Colonic mucosa (tissue), 4 donors: ENCODE measurements at regions not wholly inside any gene's neighbourhood (a gene's known extent, or its start where the extent isn't known, plus 50 kb on each side); places are given as distances from the start of the nearest gene placed in this dataset.

Experiments used
- DNase-seq: peaks from one replicate; pipeline ENCODE4 v3.0.0-alpha.2; 2020
- H3K27ac ChIP-seq: fragments of 200-600 bp; one replicate; pipeline ENCODE4 v1.8.0; 2021
- H3K27me3 ChIP-seq: fragments of 200-600 bp; one replicate; pipeline ENCODE4 v1.8.0; 2021
- H3K36me3 ChIP-seq: fragments of 200-600 bp; one replicate; pipeline ENCODE4 v1.8.0; 2021
- H3K4me1 ChIP-seq: fragments of 200-600 bp; one replicate; pipeline ENCODE4 v1.8.0; 2021; ENCODE audit warnings: mild to moderate bottlenecking
- H3K4me3 ChIP-seq: fragments of 200-600 bp; one replicate; pipeline ENCODE4 v1.8.0; 2021
- H3K9ac ChIP-seq, 2 donors: one replicate each; pipeline ENCODE4 v1.7.0; 2013; ENCODE audit warnings: control low read depth in 2 of 2, low read depth in 2 of 2, low read length in 2 of 2
- H3K9me3 ChIP-seq: fragments of 200-600 bp; one replicate; pipeline ENCODE4 v1.8.0; 2021
- CTCF ChIP-seq: fragments of 200-600 bp; IDR thresholded peaks from one replicate; pipeline ENCODE4 v1.8.0; 2022; ENCODE audit warnings: antibody characterized with exemption, mild to moderate bottlenecking
- intact Hi-C: fragments of 100-400 bp; cut with DNase I; formaldehyde crosslinking; loops from one replicate; pipeline ENCODE4 v1.14.1; 2022
- donor health status: healthy.
- donor health status: DM: no; HTN: no; CAD: no.
- donor health status: DM: no; HTN: no; CAD: no.

- no peaks in the 10 kb centered on the region for H3K9me3 ChIP-seq
- H3K36me3 ChIP-seq = no peaks in the 10 kb centered on the region
- no peak overlapping the region for H3K27ac ChIP-seq
- intact Hi-C loops = no loop called here
- H3K4me3 ChIP-seq = no peak overlapping the region
- TF ChIP-seq CTCF = no peak
- DNase-seq = no peak
- H3K4me1 ChIP-seq = no peaks in the 10 kb centered on the region
- H3K9ac ChIP-seq = no peak overlapping the region
- H3K27me3 ChIP-seq = no peaks in the 10 kb centered on the region
These were observed 305.8 kb downstream of the TFAP2C start for GRCh38 chr20:56934888-56935287.

- Histone ChIP-seq H3K27me3 (no peaks in the 10 kb centered on the region), H3K4me3 (no peak overlapping the region), H3K9me3 (no peaks in the 10 kb centered on the region), H3K9ac (no peak overlapping the region), H3K4me1 (no peaks in the 10 kb centered on the region), H3K27ac (no peak overlapping the region), H3K36me3 (no peaks in the 10 kb centered on the region)
- intact Hi-C loops = no loop called here
- no peak for TF ChIP-seq CTCF
- DNase-seq = no peak
These were observed 311.4 kb downstream of the TFAP2C start for GRCh38 chr20:56940466-56940865.

- Histone ChIP-seq H3K36me3 (no peaks in the 10 kb centered on the region), H3K9me3 (no peaks in the 10 kb centered on the region), H3K9ac (no peak overlapping the region), H3K4me3 (no peak overlapping the region), H3K4me1 (no peaks in the 10 kb centered on the region), H3K27ac (no peak overlapping the region), H3K27me3 (no peaks in the 10 kb centered on the region)
- DNase-seq = no peak
- no peak for TF ChIP-seq CTCF
- intact Hi-C loops = no loop called here
These were observed 312.1 kb downstream of the TFAP2C start for GRCh38 chr20:56941101-56941686.

DNA sequence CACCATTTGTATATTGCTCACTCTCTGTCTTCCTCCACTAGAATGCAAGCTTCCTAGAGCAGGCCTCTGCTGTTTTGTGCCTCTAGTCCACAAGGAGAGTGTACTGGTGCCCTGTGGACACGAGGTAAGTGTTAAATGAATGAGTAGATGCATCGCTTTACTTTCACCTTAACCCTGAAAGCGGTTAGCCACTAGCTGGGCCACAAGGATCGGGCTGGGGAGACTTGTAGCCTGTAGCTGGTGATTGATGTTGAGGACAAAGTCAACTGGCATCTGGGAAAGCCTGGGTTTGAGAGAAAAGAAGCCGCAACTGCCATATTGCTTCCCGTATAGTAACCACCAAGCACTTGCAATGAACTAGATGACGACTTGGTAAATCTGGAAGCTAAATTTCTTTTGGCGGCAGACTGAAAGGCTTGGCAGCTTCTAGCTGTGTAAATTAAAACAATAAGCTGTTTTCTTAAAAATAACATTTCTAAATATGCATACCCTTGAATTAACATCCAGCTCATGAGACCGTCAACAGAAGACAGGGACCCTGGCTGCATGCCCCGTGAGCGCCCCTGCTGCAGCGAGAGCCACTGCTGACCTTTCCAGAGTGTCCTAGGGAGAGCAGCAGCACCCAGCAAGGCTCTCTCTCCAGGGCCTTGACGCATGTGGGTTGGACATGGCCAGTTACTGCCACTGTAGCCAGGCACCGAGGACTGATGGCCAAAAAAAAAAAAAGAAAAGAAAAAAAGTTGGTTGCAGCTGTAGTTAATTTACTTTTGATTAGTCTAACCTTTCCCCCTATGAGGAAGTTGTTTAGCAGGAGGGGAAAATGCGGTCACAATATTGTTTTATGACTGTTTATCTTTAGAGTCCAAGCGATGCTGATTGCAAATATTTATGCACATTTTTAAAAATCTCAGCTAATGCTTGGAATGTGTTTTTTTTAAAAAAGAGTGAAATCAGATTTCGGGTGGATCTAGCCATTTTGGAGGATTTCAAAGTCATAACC, 315.1 kb downstream of the TFAP2C start:
- H3K27me3 ChIP-seq = no peaks in the 10 kb centered on the region
- H3K27ac ChIP-seq = no peak overlapping the region
- H3K9me3 ChIP-seq = no peaks in the 10 kb centered on the region
- intact Hi-C loops = no loop called here
- H3K4me1 ChIP-seq = no peaks in the 10 kb centered on the region
- no peak overlapping the region for H3K9ac ChIP-seq
- H3K36me3 ChIP-seq = no peaks in the 10 kb centered on the region
- TF ChIP-seq CTCF = no peak
- no peak overlapping the region for H3K4me3 ChIP-seq
- no peak for DNase-seq

- DNase-seq = no peak
- intact Hi-C loops = no loop called here
These were observed 316.0 kb downstream of the TFAP2C start for GRCh38 chr20:56945057-56945456.

More at GRCh38 chr20:56945057-56945456, 316.0 kb downstream of the TFAP2C start:
- Histone ChIP-seq H3K27me3 (no peaks in the 10 kb centered on the region), H3K4me1 (no peaks in the 10 kb centered on the region), H3K4me3 (no peak overlapping the region), H3K27ac (no peak overlapping the region), H3K36me3 (no peaks in the 10 kb centered on the region), H3K9me3 (no peaks in the 10 kb centered on the region), H3K9ac (no peak overlapping the region)
- TF ChIP-seq CTCF = no peak
